Kidney (tissue), 13 donors: ENCODE measurements at regions not wholly inside any gene's neighbourhood (a gene's known extent, or its start where the extent isn't known, plus 50 kb on each side); places are given as distances from the start of the nearest gene placed in this dataset.

Source experiments
- DNase-seq, 5 donors: peaks; one replicate each; pipeline ENCODE4 v3.0.0-alpha.2; 2013 to 2020
- FAIRE-seq: peaks from 2 replicates; lab custom pipeline; 2012; peaks lifted over from hg19 to GRCh38; lab: Jason Lieb, UNC
- H3K27ac ChIP-seq, 2 donors: one replicate each; pipeline ENCODE4 v1.7.0; 2013; ENCODE audit warnings: low read depth in 2 of 2, low read length in 2 of 2, inconsistent platforms in 1 of 2
- H3K27me3 ChIP-seq: one replicate; pipeline ENCODE4 v1.7.1; 2013; ENCODE audit warnings: low read length, inconsistent platforms; ENCODE audit not compliant: control insufficient read depth, insufficient read depth
- H3K36me3 ChIP-seq, 3 donors: one replicate each; pipeline versions ENCODE4 v1.7.0 to v1.7.1; 2013; ENCODE audit warnings: low read length in 3 of 3, control low read depth in 1 of 3, inconsistent platforms in 1 of 3; ENCODE audit not compliant: insufficient read depth in 3 of 3, control insufficient read depth in 2 of 3
- H3K4me1 ChIP-seq, 3 donors: one replicate each; pipeline versions ENCODE4 v1.7.0 to v1.7.1; 2013; ENCODE audit warnings: low read length in 3 of 3, inconsistent platforms in 1 of 3, low read depth in 1 of 3; ENCODE audit not compliant: control insufficient read depth in 2 of 3, insufficient read depth in 2 of 3
- H3K4me3 ChIP-seq, 3 donors: one replicate each; pipeline versions ENCODE4 v1.7.0 to v1.8.1; 2013; ENCODE audit warnings: low read length in 3 of 3, control low read depth in 1 of 3, inconsistent platforms in 1 of 3
- H3K9ac ChIP-seq, 3 donors: one replicate each; pipeline versions ENCODE4 v1.7.0 to v1.7.1; 2013; ENCODE audit warnings: low read length in 3 of 3, control low read depth in 1 of 3, inconsistent platforms in 1 of 3
- H3K9me3 ChIP-seq, 3 donors: one replicate each; pipeline versions ENCODE4 v1.7.0 to v1.7.1; 2013; ENCODE audit warnings: low read length in 3 of 3, control low read depth in 1 of 3, inconsistent platforms in 1 of 3; ENCODE audit not compliant: control insufficient read depth in 2 of 3, insufficient read depth in 1 of 3
- CTCF ChIP-seq: IDR thresholded peaks from 3 replicates; pipeline ENCODE4 v1.5.1; 2012; ENCODE audit warnings: mild to moderate bottlenecking, moderate library complexity, borderline replicate concordance; ENCODE audit not compliant: insufficient read depth; ENCODE audit errors: extremely low read depth
- intact Hi-C: fragments of 100-400 bp; cut with DNase I; formaldehyde crosslinking; loops from one replicate; pipeline ENCODE4 v1.11.1; 2022
- donor health status: control.
- donor health status: control.
- donor health status: control.
- donor health status: control.
- donor health status: control.
- donor health status: DM: yes; HTN: yes; CAD: no.
- donor health status: Normal renal cell carcinoma (clear cell type).

GRCh38 chr5:166596043-166596442, 1695.4 kb upstream of the WWC1 start:
- no peak overlapping the region for H3K27ac ChIP-seq
- H3K4me3 ChIP-seq: no peak overlapping the region
- H3K27me3 ChIP-seq: no peaks in the 10 kb centered on the region
- intact Hi-C loops: no loop called here
- FAIRE-seq (no peak), DNase-seq (no peak)
- H3K36me3 ChIP-seq: no peaks in the 10 kb centered on the region
- no peaks in the 10 kb centered on the region for H3K4me1 ChIP-seq
- no peak for TF ChIP-seq CTCF
- H3K9ac ChIP-seq: no peak overlapping the region
- no peaks in the 10 kb centered on the region for H3K9me3 ChIP-seq

- no peak for TF ChIP-seq CTCF
- no peak for DNase-seq
- intact Hi-C loops: no loop called here
- no peak overlapping the region for H3K9ac ChIP-seq
- no peak overlapping the region for H3K27ac ChIP-seq
- H3K4me1 ChIP-seq: no peaks in the 10 kb centered on the region
- FAIRE-seq: no peak
- H3K27me3 ChIP-seq: no peaks in the 10 kb centered on the region
- peaks cover 0 to 3% (median 0%) of the 10 kb centered on the region in 3 donors for H3K9me3 ChIP-seq
- no peak overlapping the region for H3K4me3 ChIP-seq
- H3K36me3 ChIP-seq: no peaks in the 10 kb centered on the region
Measured at GRCh38 chr5:166602271-166602670, 1689.2 kb upstream of the WWC1 start.

- Histone ChIP-seq H3K9ac (no peak overlapping the region), H3K9me3 (no peaks in the 10 kb centered on the region), H3K4me3 (no peak overlapping the region), H3K27me3 (no peaks in the 10 kb centered on the region), H3K27ac (no peak overlapping the region), H3K36me3 (no peaks in the 10 kb centered on the region), H3K4me1 (no peaks in the 10 kb centered on the region)
- intact Hi-C loops: no loop called here
- DNase-seq (no peak), FAIRE-seq (no peak)
- TF ChIP-seq CTCF: no peak
Measured at GRCh38 chr5:166617507-166617906, 1673.9 kb upstream of the WWC1 start.

- DNase-seq: no peak
- Histone ChIP-seq H3K9ac (no peak overlapping the region), H3K9me3 (no peaks in the 10 kb centered on the region), H3K27ac (no peak overlapping the region), H3K27me3 (no peaks in the 10 kb centered on the region), H3K4me3 (no peak overlapping the region), H3K4me1 (no peaks in the 10 kb centered on the region), H3K36me3 (no peaks in the 10 kb centered on the region)
- TF ChIP-seq CTCF: no peak
- no peak for FAIRE-seq
- intact Hi-C loops: no loop called here
Measured at GRCh38 chr5:166618526-166618925, 1672.9 kb upstream of the WWC1 start.
